ENCODE measurements at regions not wholly inside any gene's neighbourhood (a gene's known extent, or its start where the extent isn't known, plus 50 kb on each side); places are given as distances from the start of the nearest gene placed in this dataset.

DNA sequence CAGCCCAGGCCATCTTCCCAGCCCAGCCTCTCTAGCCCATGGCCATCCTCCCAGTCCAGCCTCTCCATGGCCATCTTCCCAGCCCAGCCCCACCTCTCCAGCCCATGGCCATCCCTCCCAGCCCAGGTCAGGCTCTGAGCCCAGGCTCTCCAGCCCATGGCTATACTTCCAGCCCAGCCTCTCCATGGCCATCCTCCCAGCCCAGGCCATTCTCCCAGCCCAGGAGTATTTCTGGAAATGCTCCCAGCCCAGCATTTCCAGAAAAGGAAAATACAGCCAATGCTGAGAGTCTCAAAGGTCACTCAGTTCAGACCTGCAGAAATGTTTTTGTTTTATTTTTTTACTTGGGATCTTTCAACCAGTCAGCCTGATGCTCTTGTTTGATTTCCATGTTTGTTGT, 70.0 kb upstream of the ZNF281 start:
- Mint-ChIP-seq H3K4me3 (no peak overlapping the region), H3K9me3 (no peaks in the 10 kb centered on the region), H3K27ac (no peak overlapping the region), H3K36me3 (no peaks in the 10 kb centered on the region), H3K4me1 (peaks cover 4% of the 10 kb centered on the region), H3K27me3 (ENCODE audit: low read depth in 3 of 3) (peaks cover 0 to 9% (median 7%) of the 10 kb centered on the region in 3 donors)
- no peaks in the 10 kb centered on the region for H3K4me1 ChIP-seq (ENCODE audit: control insufficient read depth in 1 of 2, insufficient read depth in 2 of 2, low read length in 2 of 2)
- H3K27me3 ChIP-seq (ENCODE audit: control insufficient read depth in 2 of 2, insufficient read depth in 2 of 2, low read length in 2 of 2), result no peaks in the 10 kb centered on the region
- TF ChIP-seq, protein P1, sequence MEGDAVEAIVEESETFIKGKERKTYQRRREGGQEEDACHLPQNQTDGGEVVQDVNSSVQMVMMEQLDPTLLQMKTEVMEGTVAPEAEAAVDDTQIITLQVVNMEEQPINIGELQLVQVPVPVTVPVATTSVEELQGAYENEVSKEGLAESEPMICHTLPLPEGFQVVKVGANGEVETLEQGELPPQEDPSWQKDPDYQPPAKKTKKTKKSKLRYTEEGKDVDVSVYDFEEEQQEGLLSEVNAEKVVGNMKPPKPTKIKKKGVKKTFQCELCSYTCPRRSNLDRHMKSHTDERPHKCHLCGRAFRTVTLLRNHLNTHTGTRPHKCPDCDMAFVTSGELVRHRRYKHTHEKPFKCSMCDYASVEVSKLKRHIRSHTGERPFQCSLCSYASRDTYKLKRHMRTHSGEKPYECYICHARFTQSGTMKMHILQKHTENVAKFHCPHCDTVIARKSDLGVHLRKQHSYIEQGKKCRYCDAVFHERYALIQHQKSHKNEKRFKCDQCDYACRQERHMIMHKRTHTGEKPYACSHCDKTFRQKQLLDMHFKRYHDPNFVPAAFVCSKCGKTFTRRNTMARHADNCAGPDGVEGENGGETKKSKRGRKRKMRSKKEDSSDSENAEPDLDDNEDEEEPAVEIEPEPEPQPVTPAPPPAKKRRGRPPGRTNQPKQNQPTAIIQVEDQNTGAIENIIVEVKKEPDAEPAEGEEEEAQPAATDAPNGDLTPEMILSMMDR (IDR thresholded peaks at IDR 0.05), result no peak
- no peak overlapping the region for H3K4me3 ChIP-seq (replicated peaks in 1 of 3; ENCODE audit: low read depth in 2 of 3, low read length in 3 of 3)
- no peak overlapping the region for H3K9ac ChIP-seq (ENCODE audit: insufficient read depth, low read length, poor library complexity, severe bottlenecking)
- no peaks in the 10 kb centered on the region for H4K20me1 ChIP-seq (ENCODE audit: insufficient read depth, low read length)
- H2AFZ ChIP-seq (ENCODE audit: insufficient read depth, low read depth, low read length, poor library complexity, severe bottlenecking), result no peak overlapping the region
- no peak for DNase-seq
- intact Hi-C loops (cut with micrococcal nuclease), result loop anchor here (10.0 kb wide), 3 partner anchors 195 to 795 kb away; no protein-coding TSS in a partner anchor
- H3K4me2 ChIP-seq (replicated peaks; ENCODE audit: extremely low read depth, low read length, poor library complexity, severe bottlenecking), result no peak overlapping the region
- H3K36me3 ChIP-seq (replicated peaks in 1 of 2; ENCODE audit: control insufficient read depth in 1 of 2, insufficient read depth in 2 of 2, low read length in 2 of 2), result no peaks in the 10 kb centered on the region
- H3K27ac ChIP-seq (ENCODE audit: low read depth in 1 of 2, low read length in 2 of 2), result no peak overlapping the region
- no peaks in the 10 kb centered on the region for H3K9me3 ChIP-seq (replicated peaks in 1 of 2; ENCODE audit: control insufficient read depth in 1 of 2, insufficient read depth in 1 of 2, low read length in 2 of 2)
- no peaks in the 10 kb centered on the region for H3K79me2 ChIP-seq (ENCODE audit: insufficient read depth, low read length)

DNA sequence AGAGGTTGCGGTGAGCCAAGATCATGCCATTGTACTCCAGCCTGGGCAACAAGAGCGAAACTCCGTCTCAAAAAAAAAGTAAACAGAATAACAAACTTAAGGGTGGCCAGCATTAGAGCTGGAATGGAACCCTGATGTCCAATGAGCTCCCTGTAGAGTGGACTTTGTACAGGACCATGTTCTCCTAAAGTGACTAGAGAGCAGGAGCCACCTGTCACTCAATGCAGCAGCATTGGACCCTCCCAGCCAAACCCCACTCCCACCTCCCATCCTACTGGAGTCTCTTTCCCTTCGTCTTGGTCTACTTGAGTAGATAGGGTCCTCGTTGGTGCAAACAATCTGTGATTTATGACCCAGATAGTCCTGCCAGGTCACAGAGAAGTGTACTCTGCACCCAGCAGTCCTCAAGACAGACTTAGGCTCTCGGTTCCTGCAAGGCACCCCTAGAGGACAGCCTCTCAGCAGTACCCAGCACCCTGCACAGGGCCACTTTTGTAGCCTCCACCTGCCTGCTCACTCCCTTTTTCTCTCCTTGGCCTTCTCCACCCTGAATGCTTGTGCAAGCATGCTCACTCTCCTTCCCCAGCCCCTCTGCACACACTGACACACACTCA, 69.2 kb upstream of the ZNF281 start:
- Mint-ChIP-seq H3K36me3 (no peaks in the 10 kb centered on the region), H3K9me3 (no peaks in the 10 kb centered on the region), H3K27ac (no peak overlapping the region), H3K4me1 (peaks cover 4% of the 10 kb centered on the region), H3K27me3 (ENCODE audit: low read depth in 3 of 3) (peaks cover 0 to 8% (median 3%) of the 10 kb centered on the region in 3 donors), H3K4me3 (no peak overlapping the region)
- H3K79me2 ChIP-seq (ENCODE audit: insufficient read depth, low read length), result no peaks in the 10 kb centered on the region
- intact Hi-C loops (cut with micrococcal nuclease), result no loop called here
- TF ChIP-seq, protein P1 (IDR thresholded peaks at IDR 0.05), result no peak
- no peak overlapping the region for H3K27ac ChIP-seq (ENCODE audit: low read depth in 1 of 2, low read length in 2 of 2)
- H3K4me2 ChIP-seq (replicated peaks; ENCODE audit: extremely low read depth, low read length, poor library complexity, severe bottlenecking), result no peak overlapping the region
- H4K20me1 ChIP-seq (ENCODE audit: insufficient read depth, low read length), result no peaks in the 10 kb centered on the region
- H2AFZ ChIP-seq (ENCODE audit: insufficient read depth, low read depth, low read length, poor library complexity, severe bottlenecking), result no peak overlapping the region
- 97% methylated on average over 2 of the region's 6 CpGs for WGBS (ENCODE audit: insufficient coverage)
- no peak overlapping the region for H3K9ac ChIP-seq (ENCODE audit: insufficient read depth, low read length, poor library complexity, severe bottlenecking)
- no peaks in the 10 kb centered on the region for H3K4me1 ChIP-seq (ENCODE audit: control insufficient read depth in 1 of 2, insufficient read depth in 2 of 2, low read length in 2 of 2)
- no peaks in the 10 kb centered on the region for H3K36me3 ChIP-seq (replicated peaks in 1 of 2; ENCODE audit: control insufficient read depth in 1 of 2, insufficient read depth in 2 of 2, low read length in 2 of 2)
- H3K4me3 ChIP-seq (replicated peaks in 1 of 3; ENCODE audit: low read depth in 2 of 3, low read length in 3 of 3), result no peak overlapping the region
- no peaks in the 10 kb centered on the region for H3K9me3 ChIP-seq (replicated peaks in 1 of 2; ENCODE audit: control insufficient read depth in 1 of 2, insufficient read depth in 1 of 2, low read length in 2 of 2)
- DNase-seq, result no peak
- H3K27me3 ChIP-seq (ENCODE audit: control insufficient read depth in 2 of 2, insufficient read depth in 2 of 2, low read length in 2 of 2), result no peaks in the 10 kb centered on the region

All from CD14-positive monocyte (primary cell).